ENCODE measurements at regions not wholly inside any gene's neighbourhood (a gene's known extent, or its start where the extent isn't known, plus 50 kb on each side); places are given as distances from the start of the nearest gene placed in this dataset.

DNA sequence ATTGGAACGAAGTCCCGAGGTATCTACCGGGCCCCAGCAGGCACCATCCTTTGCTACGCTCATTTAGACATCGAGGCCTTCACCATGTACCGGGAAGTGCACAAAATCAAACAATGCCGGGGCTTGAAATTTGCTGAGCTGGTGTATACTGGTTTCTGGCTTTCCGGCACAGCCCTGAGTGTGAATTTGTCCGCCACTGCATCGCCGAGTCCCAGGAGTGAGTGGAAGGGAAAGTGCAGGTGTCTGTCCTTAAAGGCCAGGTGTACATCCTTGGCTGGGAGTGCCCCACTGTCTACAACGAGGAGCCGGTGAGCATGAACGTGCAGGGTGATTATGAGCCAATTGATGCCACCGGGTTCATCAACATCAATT lies 158.8 kb upstream of the GUCY1A2 start:
- TF ChIP-seq, protein P1, sequence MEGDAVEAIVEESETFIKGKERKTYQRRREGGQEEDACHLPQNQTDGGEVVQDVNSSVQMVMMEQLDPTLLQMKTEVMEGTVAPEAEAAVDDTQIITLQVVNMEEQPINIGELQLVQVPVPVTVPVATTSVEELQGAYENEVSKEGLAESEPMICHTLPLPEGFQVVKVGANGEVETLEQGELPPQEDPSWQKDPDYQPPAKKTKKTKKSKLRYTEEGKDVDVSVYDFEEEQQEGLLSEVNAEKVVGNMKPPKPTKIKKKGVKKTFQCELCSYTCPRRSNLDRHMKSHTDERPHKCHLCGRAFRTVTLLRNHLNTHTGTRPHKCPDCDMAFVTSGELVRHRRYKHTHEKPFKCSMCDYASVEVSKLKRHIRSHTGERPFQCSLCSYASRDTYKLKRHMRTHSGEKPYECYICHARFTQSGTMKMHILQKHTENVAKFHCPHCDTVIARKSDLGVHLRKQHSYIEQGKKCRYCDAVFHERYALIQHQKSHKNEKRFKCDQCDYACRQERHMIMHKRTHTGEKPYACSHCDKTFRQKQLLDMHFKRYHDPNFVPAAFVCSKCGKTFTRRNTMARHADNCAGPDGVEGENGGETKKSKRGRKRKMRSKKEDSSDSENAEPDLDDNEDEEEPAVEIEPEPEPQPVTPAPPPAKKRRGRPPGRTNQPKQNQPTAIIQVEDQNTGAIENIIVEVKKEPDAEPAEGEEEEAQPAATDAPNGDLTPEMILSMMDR (IDR thresholded peaks at IDR 0.05): no peak
- no peak for TF ChIP-seq POLR2A (IDR thresholded peaks at IDR 0.05)

All from uterus (tissue), 2 donors.